ENCODE measurements at regions not wholly inside any gene's neighbourhood (a gene's known extent, or its start where the extent isn't known, plus 50 kb on each side); places are given as distances from the start of the nearest gene placed in this dataset.

DNA sequence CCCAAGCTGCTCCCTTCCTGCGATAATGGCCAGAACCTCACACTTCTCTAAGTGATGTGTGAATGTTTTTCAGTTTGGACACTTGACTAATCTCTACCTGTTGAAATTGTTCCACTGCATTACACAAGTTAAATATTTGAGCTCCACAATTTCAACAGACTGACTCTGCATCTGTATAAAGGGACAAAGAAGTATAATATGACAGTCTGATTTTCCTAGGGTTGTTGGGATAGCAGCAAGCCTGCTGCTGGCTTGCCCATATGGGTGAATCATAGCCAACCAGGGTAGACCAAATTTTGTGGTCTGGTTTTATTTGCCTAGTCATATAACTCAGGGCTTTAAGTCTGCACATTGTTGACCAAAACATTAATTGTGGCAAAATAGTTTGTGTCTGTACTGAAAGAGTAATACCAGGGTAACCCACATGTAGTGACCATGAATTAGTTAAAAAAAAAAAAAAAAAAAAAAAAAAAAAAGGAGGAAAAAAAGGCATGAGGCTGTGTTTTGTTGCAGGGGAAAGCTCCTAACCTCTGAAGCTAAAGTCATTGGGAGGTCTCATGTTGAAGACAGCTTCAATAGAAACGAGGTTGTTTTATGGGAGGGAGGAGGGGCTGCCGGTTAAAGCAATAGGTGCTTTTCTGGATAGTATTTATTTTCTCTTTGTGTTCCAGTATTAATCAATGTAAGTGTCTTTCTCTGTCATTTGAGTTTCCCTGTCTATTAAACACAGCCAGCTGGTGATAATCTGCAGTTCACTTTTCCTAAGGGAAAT is 534.2 kb downstream of the RAB28 start:
- TF ChIP-seq POLR2A (IDR thresholded peaks at IDR 0.05): no peak
- TF ChIP-seq, protein P1, sequence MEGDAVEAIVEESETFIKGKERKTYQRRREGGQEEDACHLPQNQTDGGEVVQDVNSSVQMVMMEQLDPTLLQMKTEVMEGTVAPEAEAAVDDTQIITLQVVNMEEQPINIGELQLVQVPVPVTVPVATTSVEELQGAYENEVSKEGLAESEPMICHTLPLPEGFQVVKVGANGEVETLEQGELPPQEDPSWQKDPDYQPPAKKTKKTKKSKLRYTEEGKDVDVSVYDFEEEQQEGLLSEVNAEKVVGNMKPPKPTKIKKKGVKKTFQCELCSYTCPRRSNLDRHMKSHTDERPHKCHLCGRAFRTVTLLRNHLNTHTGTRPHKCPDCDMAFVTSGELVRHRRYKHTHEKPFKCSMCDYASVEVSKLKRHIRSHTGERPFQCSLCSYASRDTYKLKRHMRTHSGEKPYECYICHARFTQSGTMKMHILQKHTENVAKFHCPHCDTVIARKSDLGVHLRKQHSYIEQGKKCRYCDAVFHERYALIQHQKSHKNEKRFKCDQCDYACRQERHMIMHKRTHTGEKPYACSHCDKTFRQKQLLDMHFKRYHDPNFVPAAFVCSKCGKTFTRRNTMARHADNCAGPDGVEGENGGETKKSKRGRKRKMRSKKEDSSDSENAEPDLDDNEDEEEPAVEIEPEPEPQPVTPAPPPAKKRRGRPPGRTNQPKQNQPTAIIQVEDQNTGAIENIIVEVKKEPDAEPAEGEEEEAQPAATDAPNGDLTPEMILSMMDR (IDR thresholded peaks at IDR 0.05): no peak

Data from heart left ventricle (tissue), 13 donors.